HG03103 (cell line): ENCODE measurements at regions not wholly inside any gene's neighbourhood (a gene's known extent, or its start where the extent isn't known, plus 50 kb on each side); places are given as distances from the start of the nearest gene placed in this dataset.

Experiments
- ATAC-seq: cut with Tn5 transposase; IDR thresholded peaks from one replicate; pipeline ENCODE4 v1.9.1; 2021; ENCODE audit warnings: low read depth; ENCODE audit not compliant: unreplicated experiment

DNA sequence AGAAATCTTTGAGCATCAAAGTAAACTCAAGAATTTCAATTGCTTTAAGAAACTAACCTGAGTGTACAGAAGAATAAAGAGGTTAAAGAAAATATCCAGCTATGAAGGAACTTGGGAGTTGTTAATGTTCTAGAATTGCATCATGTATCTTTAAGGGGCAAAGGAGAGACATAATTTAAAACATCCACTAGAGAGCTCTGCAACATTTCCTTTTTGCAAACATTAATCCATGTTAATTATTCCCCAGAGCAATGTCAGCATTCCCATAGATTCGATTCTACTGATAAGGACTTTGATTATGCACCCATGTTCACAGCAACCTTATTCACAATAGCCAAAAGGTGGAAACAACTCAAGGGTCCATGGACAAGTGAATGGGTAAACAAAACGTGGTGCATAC is 80.2 kb upstream of the SORBS2 start:
- no peak for ATAC-seq

DNA sequence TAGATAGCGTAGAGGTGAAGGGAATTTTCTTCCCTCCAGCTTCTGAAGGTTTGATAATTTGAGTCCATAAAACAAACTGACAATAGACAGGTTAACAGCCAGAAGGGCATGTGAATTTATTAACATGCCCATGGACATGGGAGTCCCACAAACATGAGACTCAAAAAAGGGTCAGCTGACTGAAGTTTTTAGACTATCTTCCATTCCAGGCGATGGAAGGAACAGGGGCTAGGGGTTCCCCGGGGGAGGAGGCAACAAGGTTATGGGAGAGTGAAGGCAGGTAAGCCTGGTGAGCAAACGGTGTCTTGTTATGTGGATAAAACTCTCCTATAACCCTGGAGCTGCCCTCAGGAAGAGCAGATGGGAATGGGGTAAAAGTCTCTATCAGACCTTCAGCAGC is 81.5 kb upstream of the SORBS2 start:
- no peak for ATAC-seq

DNA sequence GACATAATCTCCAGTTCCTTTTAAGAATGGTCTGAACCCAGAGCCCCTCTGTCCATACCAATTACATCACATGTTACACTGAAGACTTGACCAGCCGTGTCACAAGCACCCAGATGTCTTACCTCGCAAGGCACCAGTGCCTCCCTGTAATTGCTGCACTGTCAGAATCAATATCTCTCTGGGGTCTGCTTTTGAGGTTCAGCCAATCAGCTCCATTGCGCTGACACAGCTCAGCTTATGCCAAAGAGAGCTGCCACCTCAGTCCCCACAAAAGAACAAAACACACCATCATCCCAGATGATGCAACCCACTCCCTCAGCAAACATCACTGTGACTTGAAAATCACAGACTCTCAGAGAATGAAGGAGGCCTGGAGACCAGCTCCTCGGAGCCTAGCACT is 82.5 kb upstream of the SORBS2 start:
- no peak for ATAC-seq

DNA sequence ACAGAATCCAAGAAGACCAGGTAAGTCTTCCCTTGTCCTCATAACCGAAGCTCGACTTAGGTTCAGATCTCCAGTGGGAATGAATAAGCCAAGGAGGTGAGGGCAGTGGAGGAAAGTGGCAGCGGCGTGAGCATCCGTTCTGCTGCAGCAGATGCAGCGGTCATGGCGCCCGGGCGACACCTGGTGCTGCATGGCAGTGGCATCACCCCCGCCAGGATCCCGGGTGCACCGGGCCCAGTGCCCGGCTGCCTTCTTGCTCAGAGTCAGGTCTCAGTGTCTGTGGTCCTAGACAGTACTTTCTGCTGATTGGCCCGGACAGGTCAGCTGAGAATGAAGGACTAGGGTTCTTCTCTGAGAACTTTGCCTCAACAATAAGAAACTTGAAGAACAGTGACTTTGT is 83.4 kb upstream of the SORBS2 start:
- no peak for ATAC-seq

DNA sequence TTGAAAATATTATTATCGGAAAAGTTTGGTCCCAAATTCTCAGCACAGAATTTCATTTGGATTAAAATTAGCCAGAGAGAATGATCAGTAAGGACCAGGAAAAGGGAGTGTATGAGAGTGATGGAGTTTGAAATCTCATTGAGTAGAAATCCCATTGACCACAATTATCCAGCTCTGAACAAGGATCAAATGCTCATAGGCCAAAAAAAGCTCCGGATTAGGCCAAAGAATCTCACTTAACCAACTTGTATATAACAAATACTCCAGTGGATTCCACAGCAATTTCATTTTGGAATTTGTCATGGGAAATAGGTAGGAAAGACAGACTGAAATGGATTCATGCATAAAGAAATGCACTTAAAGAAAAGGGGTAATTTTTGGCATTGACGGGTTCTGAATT is 83.9 kb upstream of the SORBS2 start:
- ATAC-seq, result no peak

DNA sequence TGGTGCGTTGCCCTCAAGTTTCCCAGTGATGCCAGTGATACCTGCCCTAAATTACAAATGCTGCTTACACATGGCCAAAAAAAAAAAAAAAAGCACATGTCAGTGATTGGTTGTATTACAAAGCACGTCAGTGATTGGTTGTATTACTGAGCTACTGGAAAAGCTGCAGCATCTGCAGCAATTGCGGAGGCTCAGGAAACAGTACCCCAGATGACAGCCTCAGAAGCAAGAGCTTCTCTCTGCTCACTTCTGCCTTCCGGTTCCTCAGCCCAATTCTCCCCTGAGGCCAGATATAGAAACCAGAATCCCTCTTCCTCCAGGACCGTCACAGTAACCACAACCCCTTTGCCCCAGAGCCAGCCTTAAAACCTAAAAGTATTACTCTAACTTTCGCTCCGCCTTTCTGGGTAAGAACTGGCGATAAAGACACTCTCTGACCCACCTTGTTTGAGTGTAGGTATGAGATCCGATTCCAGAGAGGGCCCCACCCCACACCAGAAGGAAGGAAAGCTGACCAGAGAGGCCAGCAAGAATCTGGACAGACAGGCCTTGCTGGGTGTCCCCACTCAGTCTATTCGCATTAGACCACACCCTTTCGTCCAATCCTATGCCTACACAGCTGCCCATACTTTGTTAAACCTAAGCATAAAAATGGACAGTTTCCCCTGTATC is 85.0 kb upstream of the SORBS2 start:
- ATAC-seq, result peak; percentile 55

DNA sequence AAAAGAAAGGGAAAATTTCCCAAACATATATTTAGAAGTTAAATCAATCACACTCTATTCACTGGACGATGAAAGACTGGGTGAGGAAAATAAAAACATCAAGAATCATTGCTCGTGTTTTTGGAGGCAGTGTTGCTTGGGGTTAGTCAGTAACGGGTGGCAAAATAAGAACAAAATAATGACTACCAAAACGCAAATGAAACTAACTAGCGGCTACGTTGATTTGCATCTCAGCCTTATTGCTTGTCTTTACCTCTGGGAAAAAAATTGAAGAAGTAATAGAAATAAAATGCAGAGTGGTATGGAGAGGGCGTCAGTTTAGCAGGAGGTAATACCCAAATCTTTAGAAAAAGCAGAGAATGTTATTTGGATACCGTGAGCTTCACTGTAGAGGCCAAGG is 86.4 kb upstream of the SORBS2 start:
- ATAC-seq, result no peak

DNA sequence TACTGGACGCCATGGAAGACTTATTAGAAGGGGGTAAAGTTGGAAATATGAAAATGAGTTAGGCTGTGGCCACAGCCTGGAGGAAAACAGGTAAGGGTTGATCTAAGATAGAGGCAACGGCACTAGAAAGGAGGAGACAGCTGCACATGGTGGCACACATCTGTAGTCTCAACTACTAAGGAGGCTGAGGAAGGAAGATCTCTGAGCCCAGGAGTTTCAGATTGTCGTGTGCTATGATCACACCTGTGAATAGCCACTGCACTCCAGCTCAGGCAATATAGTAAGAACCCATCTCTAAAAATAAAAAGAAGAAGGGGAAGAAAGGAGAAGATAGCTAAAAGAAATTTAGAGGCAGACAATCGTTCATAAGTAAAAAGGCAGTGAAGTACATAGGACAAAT is 87.8 kb upstream of the SORBS2 start:
- ATAC-seq, result no peak

DNA sequence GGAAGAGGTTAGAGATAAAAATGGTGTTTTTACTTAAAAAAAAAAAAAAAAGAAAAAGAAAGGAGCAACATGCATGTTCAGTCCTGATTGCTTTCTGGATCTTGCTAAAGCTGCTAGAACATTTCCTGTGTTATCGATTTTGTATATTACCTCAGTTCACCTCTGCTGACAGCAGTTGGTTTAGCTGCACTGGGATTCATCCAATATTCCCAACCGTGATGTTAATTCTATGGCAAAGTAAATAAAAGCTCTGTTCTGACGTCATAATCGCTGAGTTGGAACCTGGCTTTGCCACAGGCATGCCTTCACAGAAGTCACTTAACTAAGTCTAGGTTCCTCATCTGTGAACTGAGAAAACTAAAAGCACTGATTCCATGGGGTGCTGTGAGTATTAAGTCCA is 90.7 kb upstream of the SORBS2 start:
- ATAC-seq, result no peak

DNA sequence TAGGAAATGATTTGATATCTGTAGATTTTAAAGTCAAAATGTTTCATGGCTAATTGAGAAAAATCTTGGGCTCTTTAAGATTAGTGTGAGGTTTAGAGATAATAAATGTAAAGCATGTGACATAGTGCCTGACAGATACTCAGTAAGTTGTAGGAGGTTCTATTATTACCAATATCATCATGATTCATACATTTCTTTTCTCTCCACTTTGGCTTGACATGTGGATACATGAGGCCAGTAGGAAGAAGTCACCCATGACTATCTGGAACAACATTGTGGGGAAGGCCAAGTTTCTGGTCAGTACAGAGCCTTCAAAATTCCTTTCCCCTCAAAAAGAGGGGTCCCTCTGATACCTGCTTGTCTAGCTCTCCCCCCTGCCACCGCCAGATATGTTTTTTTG is 91.2 kb upstream of the SORBS2 start:
- no peak for ATAC-seq

DNA sequence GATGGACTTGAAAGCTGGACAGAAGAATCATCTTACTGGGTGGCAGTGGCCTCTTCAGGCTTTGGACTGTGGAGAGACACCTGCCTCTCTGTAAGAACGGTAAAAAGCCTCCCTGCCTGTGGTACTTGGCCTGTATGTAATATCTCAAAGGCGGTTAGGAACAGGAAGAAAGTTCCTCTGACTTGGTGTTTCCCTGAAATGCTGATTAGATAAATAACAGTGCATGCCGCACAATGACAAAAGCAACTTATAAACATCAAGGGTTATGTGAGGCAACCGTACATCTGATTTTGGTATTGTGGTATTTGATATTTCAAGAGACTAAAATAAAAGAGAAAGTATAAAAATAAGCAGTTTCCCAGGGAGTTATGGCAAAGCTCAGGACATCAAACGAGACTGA is 92.4 kb upstream of the SORBS2 start:
- ATAC-seq, result no peak

DNA sequence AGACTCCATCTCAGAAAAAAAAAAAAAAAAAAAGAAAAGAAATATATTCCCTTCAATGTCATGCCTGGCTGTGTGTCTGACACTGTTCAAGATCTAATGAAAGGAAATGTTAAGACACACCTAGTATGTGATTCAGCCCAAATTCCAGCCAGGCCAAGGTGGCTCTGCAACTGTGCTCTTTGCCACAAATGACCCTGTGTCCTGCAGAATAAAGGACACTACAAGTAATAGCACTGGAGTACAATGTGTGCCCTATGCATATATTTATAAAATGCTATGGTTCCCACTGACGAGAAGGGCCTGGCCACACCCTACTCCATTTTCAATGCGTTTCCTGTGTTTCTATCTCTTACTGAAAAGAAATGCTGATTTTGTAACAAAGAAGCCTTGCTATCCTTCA is 98.0 kb upstream of the SORBS2 start:
- no peak for ATAC-seq

DNA sequence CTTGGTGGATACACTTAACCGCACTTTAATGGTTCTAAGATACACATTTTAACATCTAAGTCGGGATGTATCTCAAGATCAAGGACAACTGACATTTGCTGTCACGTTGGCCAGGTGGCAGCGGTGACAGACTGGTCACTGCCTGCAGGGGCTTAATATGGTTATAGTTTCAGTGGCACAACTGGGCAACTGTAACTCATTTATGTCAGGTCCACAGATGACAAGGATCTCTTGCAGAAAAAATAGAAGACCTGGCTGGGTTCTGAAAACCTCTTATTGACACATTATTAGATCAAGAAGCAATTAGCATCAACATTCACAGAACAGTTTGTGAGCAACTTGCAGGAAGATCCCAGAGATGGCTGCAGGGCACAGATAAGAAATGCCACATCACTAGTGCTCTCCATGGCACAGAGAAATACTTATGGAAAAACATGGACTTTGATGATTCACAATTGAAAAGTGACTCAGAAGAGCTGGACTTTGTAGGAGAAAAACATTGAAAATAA is 99.6 kb upstream of the SORBS2 start:
- ATAC-seq, result no peak

DNA sequence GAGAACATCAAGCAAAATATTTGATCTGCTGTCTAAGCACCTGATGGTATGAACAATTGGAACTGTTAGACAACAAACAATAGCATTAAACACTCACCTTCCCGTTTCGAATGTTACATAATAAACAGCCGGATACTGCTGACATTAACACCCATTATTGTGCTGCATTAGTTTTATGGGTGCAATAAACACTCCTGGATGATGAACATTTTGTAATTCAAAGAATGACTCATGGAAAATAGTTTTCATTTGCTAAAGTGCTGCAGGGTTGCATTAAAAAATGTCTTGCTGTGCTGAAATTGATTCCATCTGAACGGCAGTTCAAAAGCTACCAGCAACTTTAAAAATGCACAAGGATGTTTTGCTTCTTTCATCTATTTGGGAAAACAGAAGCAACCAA is 100.8 kb upstream of the SORBS2 start:
- ATAC-seq, result no peak

DNA sequence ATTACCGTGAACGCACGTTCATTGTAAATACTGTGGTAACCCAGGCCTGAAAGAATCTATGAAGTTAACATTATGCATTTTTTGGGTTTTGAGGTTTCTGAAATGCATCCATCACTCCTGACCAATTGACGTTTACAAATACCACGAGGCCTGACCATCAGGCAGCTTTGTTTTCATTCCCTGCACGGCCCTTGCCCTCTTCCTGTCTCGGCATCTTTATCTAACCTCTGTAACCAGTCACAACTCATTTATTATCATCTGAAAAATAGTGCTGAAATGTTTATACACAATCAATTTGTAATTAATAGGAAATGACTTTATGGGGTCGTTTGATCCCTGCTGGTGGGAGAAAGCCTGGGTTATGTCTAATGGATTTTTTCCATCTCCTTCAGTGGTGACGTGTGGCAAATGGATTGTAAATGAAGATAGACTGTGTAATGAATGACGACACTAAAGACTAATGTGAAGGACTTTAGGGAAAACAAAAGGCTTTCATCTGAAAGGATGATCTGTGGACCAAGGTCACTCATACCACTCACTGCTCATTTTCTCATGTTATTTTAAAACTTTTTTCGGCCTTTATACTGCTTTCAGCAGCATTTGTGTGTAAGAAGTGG is 102.7 kb upstream of the SORBS2 start:
- no peak for ATAC-seq

DNA sequence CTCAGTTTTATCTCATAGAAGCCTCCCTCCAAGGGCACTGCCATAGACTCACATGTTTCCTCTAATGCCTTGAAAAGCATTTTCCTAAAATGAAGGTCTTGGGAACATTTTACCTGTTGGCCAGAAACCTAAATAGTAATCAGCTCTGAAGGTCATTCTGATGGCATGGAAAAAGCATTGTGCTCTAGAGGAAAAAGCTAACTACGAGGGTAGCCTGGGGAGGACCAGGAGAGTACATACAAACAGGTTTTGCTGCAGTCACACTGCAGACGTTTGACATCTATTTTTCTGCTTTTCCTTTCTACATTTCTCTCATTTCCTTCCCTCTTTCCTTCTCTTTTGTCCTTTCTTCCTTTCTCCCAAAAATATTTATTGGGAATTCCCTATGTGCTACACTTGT is 103.3 kb upstream of the SORBS2 start:
- ATAC-seq, result no peak

DNA sequence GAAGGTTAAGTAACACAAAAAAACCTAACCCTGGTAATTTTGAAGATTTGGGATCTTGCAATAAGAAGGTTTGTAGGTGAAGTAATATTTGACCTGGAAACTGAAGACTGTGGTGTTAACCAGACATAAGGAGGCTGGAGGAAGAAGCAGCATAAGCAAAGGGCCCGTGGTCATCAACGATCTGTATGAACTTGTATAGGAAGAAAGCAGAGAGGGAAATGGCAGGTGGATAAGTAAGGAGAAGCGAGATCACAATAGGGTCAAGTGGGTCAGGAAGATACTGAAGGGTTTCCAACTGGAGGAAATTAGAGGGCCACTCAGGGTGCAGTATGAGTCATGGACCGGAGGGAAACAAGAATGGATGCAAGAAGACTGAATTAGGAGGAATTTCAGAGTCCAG is 103.8 kb upstream of the SORBS2 start:
- ATAC-seq, result no peak

DNA sequence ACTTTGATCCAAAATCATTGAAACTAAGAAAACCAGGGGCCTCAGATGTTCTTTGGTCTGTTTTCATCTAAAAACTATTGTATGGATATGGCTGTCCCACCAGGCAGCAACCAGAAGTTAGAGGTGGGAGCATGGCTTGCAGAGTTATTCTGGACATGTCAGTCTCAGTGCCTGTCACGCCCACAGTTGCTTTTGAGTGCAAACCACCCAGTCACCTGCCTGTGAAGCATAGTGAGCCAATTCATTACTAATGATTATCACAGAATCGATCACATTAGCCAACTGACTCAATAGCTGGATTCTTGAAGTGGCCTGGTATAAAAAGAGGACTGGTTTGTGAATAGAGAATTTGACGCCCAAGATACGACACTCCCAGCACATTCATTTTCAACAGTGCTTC is 104.2 kb upstream of the SORBS2 start:
- ATAC-seq, result no peak

DNA sequence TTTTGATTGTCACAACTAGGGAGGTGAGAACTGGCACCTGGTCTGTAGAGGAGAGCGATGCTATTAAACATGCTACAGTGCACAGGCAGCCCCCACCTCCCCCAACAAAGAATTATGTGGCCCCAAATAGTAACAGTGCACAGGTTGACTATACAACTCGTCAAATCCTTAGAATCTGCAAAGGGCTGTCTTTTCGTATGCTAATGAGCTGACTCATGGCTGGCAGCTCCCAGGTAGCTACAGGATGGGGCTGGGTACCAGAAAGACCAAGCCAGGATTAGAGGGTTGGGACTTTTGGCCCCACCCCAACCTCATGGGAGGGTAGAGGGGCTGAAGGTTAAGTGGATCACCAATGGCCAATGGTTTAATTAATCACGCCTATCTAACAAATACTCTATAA is 104.7 kb upstream of the SORBS2 start:
- ATAC-seq, result no peak

DNA sequence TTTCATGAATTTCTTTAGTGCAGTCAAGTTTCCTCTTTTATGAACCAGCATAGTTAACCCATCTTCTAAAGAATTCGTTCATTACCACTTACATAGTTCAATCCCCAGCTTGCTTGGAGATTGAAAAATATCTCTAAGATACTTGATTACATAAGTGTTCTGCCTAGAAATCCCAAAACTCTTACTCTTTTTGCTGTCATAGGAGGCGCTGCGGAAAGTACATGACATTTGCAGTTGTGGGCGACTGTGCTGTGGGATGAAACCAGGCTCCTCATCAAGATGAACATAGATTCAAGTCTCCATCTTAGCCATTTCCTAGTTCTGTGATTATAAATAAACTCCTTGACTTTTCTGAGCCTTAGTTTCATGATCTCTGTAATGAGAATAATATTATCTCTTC is 107.1 kb upstream of the SORBS2 start:
- no peak for ATAC-seq

DNA sequence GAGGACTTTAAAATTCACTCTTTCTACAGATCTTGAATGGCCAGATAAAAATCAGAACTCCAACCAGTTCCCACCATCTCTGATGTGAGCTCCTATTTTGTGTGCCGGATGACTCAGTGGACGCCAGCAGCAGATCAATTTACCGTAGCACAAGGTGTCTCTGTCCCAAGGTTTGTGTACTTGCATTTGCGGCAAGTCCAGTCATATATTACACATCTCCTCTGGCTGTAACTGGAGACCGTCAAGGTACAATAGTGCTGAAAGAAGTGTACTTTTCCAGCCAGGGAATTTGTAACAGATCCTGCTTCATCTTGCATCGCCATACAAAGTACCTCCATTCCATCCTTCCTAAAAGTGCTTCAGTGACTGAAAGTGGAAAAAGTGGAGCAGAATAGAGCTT is 108.2 kb upstream of the SORBS2 start:
- no peak for ATAC-seq

DNA sequence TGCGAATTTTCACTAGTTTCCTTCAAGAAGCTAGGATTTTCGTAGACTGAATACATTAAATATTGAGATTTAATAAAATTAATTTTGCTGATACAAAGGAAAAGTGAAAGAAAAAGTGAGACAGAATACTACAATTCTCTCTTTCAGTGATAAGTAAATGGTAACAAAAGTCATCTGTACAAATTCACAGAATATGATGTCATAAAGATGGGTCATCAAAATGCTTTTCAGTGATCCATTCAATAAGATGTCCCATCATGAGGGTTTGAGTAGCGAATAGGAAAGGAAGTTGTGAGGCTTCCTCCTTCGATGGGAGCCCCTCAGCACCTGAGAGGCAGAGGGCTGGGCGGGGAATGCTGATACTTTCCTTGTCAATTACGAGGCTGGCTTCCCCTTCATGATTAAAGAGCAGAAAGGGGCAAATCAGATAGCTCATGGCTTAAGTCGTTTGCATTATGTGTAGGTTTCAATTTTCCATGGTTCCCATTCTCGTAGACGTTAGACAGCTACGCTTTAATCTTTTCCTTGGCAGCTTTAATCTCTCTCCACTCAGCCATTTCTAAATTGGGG is 108.8 kb upstream of the SORBS2 start:
- ATAC-seq, result no peak
